ENCODE measurements at regions not wholly inside any gene's neighbourhood (a gene's known extent, or its start where the extent isn't known, plus 50 kb on each side); places are given as distances from the start of the nearest gene placed in this dataset.

- H3K9me3 ChIP-seq, result no peaks in the 10 kb centered on the region
- no peak overlapping the region for H3K4me3 ChIP-seq
- TF ChIP-seq, protein P1, sequence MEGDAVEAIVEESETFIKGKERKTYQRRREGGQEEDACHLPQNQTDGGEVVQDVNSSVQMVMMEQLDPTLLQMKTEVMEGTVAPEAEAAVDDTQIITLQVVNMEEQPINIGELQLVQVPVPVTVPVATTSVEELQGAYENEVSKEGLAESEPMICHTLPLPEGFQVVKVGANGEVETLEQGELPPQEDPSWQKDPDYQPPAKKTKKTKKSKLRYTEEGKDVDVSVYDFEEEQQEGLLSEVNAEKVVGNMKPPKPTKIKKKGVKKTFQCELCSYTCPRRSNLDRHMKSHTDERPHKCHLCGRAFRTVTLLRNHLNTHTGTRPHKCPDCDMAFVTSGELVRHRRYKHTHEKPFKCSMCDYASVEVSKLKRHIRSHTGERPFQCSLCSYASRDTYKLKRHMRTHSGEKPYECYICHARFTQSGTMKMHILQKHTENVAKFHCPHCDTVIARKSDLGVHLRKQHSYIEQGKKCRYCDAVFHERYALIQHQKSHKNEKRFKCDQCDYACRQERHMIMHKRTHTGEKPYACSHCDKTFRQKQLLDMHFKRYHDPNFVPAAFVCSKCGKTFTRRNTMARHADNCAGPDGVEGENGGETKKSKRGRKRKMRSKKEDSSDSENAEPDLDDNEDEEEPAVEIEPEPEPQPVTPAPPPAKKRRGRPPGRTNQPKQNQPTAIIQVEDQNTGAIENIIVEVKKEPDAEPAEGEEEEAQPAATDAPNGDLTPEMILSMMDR (IDR thresholded peaks at IDR 0.05), result no peak
- H3K27me3 ChIP-seq, result no peaks in the 10 kb centered on the region
- no peak for DNase-seq (ENCODE audit: low spot score)
- H3K27ac ChIP-seq, result no peak overlapping the region
- no peaks in the 10 kb centered on the region for H3K36me3 ChIP-seq
- H3K4me1 ChIP-seq, result no peaks in the 10 kb centered on the region
These were observed 203.5 kb downstream of the EPM2A start for GRCh38 chr6:145531822-145532221.

DNA sequence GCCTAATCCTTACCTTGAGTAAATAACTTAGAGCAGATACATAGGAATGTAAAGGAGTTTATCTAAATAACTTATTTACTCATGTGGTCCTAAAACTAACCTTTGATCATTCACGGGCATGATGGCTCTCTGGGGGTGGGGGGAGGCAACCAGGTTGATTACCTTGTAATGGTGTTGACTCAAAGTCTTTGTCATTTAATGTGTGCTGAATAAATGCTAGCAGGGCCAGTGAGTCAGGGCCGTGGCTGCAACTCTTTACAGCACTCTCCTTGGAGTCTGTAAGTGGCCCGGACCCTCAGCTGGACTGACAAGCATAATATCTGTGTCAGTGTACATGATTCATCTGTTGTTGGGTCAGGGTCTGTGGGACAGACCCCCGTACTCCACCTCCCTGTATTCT lies 203.0 kb downstream of the EPM2A start:
- Histone ChIP-seq H3K27me3 (no peaks in the 10 kb centered on the region), H3K4me3 (no peak overlapping the region), H3K4me1 (no peaks in the 10 kb centered on the region), H3K36me3 (no peaks in the 10 kb centered on the region), H3K9me3 (no peaks in the 10 kb centered on the region), H3K27ac (no peak overlapping the region)
- DNase-seq (ENCODE audit: low spot score), result no peak
- TF ChIP-seq, protein P1 (IDR thresholded peaks at IDR 0.05), result no peak

- Histone ChIP-seq H3K27ac (no peak overlapping the region), H3K27me3 (no peaks in the 10 kb centered on the region), H3K4me1 (peaks cover 0 to 4% of the 10 kb centered on the region in 2 donors), H3K36me3 (no peaks in the 10 kb centered on the region), H3K9me3 (no peaks in the 10 kb centered on the region), H3K4me3 (no peak overlapping the region)
- TF ChIP-seq, protein P1 (IDR thresholded peaks at IDR 0.05), result no peak
- no peak for DNase-seq (ENCODE audit: low spot score)
These were observed 200.3 kb downstream of the EPM2A start for GRCh38 chr6:145534989-145535388.

- Histone ChIP-seq H3K4me3 (no peak overlapping the region), H3K27ac (no peak overlapping the region), H3K4me1 (peaks cover 0 to 6% of the 10 kb centered on the region in 2 donors), H3K9me3 (no peaks in the 10 kb centered on the region), H3K27me3 (no peaks in the 10 kb centered on the region), H3K36me3 (no peaks in the 10 kb centered on the region)
- TF ChIP-seq, protein P1 (IDR thresholded peaks at IDR 0.05), result no peak
- DNase-seq (ENCODE audit: low spot score), result no peak
These were observed 196.3 kb downstream of the EPM2A start for GRCh38 chr6:145538989-145539388.

- H3K9me3 ChIP-seq, result no peaks in the 10 kb centered on the region
- no peak overlapping the region for H3K27ac ChIP-seq
- no peak for DNase-seq (ENCODE audit: low spot score)
- H3K27me3 ChIP-seq, result no peaks in the 10 kb centered on the region
- no peaks in the 10 kb centered on the region for H3K36me3 ChIP-seq
- TF ChIP-seq, protein P1 (IDR thresholded peaks at IDR 0.05), result no peak
- peaks cover 0 to 6% of the 10 kb centered on the region in 2 donors for H3K4me1 ChIP-seq
- H3K4me3 ChIP-seq, result no peak overlapping the region
These were observed 195.5 kb downstream of the EPM2A start for GRCh38 chr6:145539831-145540230.

GRCh38 chr6:145540741-145541140 lies 194.6 kb downstream of the EPM2A start:
- no peak for DNase-seq (ENCODE audit: low spot score)
- H3K27me3 ChIP-seq, result no peaks in the 10 kb centered on the region
- TF ChIP-seq, protein P1 (IDR thresholded peaks at IDR 0.05), result no peak
- H3K4me3 ChIP-seq, result no peak overlapping the region
- no peaks in the 10 kb centered on the region for H3K9me3 ChIP-seq
- H3K36me3 ChIP-seq, result no peaks in the 10 kb centered on the region
- no peak overlapping the region for H3K27ac ChIP-seq
- peaks cover 0 to 6% of the 10 kb centered on the region in 2 donors for H3K4me1 ChIP-seq
